Kidney tubule cell (primary cell): ENCODE measurements at regions not wholly inside any gene's neighbourhood (a gene's known extent, or its start where the extent isn't known, plus 50 kb on each side); places are given as distances from the start of the nearest gene placed in this dataset.
A peak's percentile ranks its signal among the peaks of the same experiment; 100 is the strongest.

Source experiments
- DNase-seq: peaks from one replicate; pipeline ENCODE4 v3.0.0-alpha.2; 2018; ENCODE audit warnings: low spot score

DNA sequence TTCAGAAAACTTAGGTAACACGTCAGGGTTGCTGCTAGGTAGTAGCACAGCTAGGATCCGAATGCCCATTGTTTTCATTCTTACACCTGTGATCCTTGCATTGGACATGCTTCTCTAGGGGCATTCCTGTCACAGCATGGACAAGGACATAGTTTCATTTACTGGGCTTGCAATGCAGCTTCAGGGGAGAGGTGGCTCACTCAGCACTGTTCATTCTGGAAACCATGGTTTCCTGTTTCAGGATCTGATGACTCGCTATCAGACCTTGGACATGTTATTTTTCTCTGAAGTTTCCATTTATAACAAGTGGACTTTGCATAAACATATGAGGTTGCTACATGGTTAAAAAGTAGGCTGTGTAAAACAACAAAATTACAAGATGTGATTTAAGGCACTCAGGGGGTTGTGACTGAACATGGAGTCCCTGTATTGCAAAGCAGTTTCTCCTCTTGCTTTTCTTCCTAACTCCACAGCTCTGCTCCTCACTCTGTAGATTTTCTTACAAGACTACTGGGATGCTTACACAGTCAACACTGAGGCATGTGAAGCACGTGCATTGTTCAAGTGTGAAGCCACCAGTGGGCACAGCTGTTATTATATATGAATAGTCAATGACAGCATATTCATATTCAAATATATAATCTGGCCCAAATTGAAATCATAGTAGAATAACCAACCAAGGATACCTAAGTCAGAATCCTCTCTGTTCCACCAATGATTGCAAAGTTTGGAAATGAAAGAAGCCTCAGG, 66.1 kb upstream of the STK32A start:
- DNase-seq = peak; percentile 76

DNA sequence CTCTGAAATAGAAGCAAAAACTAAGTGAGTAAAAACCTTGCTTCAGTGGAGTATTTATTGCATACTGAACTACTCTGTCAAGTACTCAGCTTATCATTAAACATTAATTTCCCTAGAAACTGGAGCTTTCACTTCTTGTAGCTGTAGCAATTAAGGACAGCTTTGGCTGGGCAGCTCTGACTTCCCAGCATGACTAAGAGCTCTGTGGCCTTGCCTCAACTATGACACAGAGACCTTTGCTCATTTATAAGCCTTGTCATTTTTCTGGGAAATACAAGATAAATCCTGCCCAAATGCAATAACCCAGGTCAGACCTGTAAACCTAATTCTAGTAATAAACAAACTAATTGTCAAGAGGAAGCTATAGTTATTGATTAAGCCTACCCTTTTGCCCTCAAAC, 65.4 kb upstream of the STK32A start:
- peak; percentile 93 for DNase-seq

DNA sequence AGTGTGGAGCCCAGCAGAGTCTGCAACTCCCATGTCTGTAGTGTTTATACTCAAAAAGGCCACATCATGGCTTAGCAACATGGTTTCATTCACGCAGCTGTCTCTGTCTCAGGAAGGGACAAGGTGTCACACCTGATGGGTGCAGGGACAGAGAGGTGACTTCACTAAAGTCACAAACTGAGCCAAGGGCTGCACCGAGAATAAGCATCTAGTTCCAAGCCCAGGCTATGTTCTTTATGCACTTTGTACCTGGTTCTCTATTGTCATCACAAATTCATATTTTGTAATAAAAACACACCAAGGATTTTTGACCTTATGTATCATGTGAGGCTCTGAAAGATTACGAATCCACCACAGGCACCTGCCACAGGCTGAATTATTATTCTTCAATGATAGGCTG, 64.9 kb upstream of the STK32A start:
- no peak for DNase-seq

DNA sequence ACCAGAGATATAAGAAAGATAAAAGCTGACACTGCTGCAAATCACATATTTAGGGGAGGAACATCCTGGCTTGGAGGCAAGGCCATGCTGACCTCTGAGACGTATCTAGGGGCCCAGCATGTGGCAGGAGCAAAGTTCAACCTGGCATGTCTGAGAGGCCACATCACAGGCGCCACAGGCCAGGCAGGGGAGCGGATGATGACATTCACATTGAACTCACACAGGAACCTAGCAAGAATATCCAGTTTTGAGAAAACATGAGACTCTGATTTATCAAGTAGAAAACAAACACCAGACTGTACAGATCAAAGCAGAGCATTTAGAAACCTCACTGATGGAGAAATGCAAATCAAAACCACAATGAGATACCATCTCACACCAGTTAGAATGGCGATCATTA, 64.2 kb upstream of the STK32A start:
- peak; percentile 21 for DNase-seq

- no peak for DNase-seq
Measured at GRCh38 chr5:147174671-147175265, 60.1 kb upstream of the STK32A start.

DNA sequence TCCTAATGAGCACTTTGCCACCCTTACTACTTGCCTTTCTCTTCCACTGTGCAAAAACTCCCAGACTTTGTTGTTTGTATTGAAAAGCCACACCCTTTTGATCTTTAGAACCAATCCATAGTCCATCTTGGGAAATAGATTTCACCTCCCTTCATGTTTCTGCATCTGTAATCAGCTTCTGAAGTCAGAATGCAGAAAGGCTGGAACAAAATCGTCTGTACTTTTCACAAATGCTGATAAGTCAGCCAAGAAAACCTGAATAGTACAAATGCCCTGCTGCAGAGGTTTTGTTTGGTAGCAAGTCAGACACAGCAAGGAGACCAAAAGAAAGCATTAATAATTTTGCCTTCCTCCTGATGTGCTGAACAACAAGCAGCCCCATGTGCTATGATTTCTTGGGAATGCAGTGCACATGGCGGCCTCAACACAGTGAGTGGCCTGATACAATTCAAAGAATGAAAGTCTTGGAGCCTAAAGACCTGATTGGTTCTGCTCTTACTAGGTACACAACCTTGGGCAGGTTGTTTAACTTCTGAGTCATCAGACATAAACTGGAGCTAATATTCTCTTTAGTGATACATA, 59.2 kb upstream of the STK32A start:
- peak; percentile 68 for DNase-seq

GRCh38 chr5:147176422-147176821, 58.4 kb upstream of the STK32A start:
- peak; percentile 40 for DNase-seq

DNA sequence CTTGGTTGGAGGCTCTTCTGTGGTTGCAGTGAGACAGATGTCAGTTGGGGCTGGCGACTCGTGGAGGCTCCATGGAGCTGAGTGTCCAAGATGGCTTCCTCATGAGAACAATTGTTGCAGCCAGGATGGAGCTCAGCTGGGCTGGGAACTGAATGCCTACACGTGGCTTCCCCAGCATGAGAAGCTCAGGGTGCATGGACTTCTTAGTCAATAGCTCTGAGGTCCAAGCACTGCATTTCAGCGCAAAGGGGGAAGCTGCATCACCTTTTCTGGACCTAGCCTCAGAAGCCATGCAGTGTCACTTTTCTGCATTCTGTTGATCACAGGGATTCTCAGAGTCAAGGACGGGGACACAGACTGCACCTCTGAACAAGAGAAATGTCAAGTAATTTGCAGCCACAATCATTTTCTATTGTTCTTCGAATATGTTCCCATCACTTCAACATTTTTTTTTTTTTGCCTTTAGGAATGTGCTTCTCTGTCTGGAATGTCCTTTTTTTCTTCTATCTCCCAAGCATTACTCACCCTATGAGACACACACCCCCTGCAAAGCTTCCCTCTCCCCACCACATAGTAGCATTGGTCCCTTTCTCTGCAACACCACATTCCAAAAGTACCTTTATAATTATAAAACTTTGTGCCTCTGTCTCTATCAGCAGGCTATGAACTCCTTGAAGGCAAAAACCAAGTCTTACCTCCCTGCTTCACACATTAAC, 57.5 kb upstream of the STK32A start:
- peak; percentile 90 for DNase-seq

DNA sequence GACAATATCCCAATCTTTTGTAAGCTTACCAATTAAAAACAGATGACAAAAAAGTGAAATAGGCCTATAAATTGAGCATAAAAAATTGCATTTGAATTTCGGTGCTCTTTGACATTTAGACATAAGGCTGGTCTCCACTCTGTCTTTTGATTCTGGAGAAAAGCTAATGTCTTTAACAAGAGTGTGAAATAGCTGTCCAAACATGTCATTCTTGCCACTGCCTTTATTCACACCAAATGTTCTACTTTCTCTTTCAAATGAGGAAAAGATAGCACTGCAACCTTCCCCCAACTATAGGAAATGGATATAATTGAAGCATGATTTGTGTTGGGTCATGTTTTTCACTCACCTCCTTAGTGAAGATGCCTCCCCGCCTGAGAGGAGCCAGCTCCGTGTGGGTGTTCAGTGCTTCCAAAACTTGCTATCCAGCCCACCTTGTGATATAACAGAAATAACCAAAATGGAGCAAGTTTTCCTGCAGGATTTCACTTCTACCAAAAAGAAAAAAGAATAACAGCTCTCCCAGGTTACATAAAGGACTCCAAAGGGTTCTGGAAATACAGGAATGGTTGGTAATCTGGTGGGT, 55.2 kb upstream of the STK32A start:
- no peak for DNase-seq

GRCh38 chr5:147180751-147181150, 54.1 kb upstream of the STK32A start:
- no peak for DNase-seq
